OCI-LY3 (cell line): ENCODE measurements at regions not wholly inside any gene's neighbourhood (a gene's known extent, or its start where the extent isn't known, plus 50 kb on each side); places are given as distances from the start of the nearest gene placed in this dataset.

Experiments
- CTCF ChIP-seq: fragments of 200-600, 300-600 bp; sonication (generic); IDR thresholded peaks from 2 replicates; pipeline ENCODE4 v1.5.1; 2014; ENCODE audit warnings: antibody characterized with exemption, low read length, low read depth
- EZH2phosphoT487 ChIP-seq: fragments of 200-600 bp; shearing (Covaris generic); IDR thresholded peaks from 2 replicates; pipeline ENCODE4 v1.6.1; 2018; ENCODE audit warnings: antibody characterized with exemption, mixed run types, low read depth

DNA sequence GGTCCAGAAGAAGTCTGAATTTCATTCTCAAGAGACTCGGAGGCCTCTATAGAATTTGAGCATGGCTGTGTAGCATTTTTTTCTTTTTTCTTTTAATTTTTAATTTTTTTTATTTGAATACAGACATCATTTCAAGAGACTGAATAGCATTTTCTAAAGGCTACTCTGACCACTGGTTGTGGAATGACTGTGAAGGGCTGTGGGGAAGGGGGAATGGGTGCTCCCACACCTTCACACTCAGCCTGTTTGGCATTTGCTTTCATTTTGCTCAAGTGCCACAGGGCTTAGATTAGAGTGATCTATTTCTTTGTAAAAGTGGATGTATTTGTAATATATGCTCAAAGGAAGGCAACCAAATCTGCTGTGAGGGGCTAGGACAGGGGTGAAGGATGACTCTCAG is 142.0 kb upstream of the SPOPL start:
- TF ChIP-seq CTCF (no peak), EZH2phosphoT487 (no peak)
